Neural progenitor cell (in vitro differentiated cells): ENCODE measurements at regions not wholly inside any gene's neighbourhood (a gene's known extent, or its start where the extent isn't known, plus 50 kb on each side); places are given as distances from the start of the nearest gene placed in this dataset.

Source experiments
- DNase-seq: peaks from one replicate; pipeline ENCODE4 v3.0.0-alpha.2; 2016; ENCODE audit warnings: low spot score
- H2AFZ ChIP-seq: fragments of 200-600 bp; sonication (generic); replicated peaks from 2 replicates; pipeline ENCODE4 v1.6.1; 2016; ENCODE audit warnings: antibody characterized with exemption
- H3F3A ChIP-seq: fragments of 200-600 bp; sonication (generic); 2 replicates; pipeline ENCODE4 v1.6.1; 2016; ENCODE audit warnings: antibody characterized with exemption, low read depth
- H3K27ac ChIP-seq: fragments of 200-600 bp; sonication (generic); 2 replicates; pipeline ENCODE4 v1.5.1; 2016; ENCODE audit warnings: mild to moderate bottlenecking
- H3K27me3 ChIP-seq: fragments of 200-600 bp; sonication (generic); 2 replicates; pipeline ENCODE4 v1.6.1; 2016; ENCODE audit warnings: mild to moderate bottlenecking, moderate library complexity
- H3K36me3 ChIP-seq: fragments of 200-600 bp; sonication (generic); 2 replicates; pipeline ENCODE4 v1.5.1; 2016
- H3K4me1 ChIP-seq: fragments of 200-600 bp; sonication (generic); 2 replicates; pipeline ENCODE4 v1.6.1; 2016; ENCODE audit warnings: mixed run types
- H3K4me2 ChIP-seq: fragments of 200-600 bp; sonication (generic); 2 replicates; pipeline ENCODE4 v1.6.1; 2016
- H3K4me3 ChIP-seq: fragments of 200-600 bp; sonication (generic); 2 replicates; pipeline ENCODE4 v1.5.1; 2016
- H3K79me2 ChIP-seq: fragments of 200-600 bp; sonication (generic); 2 replicates; pipeline ENCODE4 v1.6.1; 2016; ENCODE audit warnings: low read depth
- H3K9ac ChIP-seq: fragments of 200-600 bp; sonication (generic); 2 replicates; pipeline ENCODE4 v1.6.1; 2016
- H3K9me3 ChIP-seq: fragments of 200-600 bp; sonication (generic); 2 replicates; pipeline ENCODE4 v1.5.1; 2016; ENCODE audit warnings: low read depth
- H4K20me1 ChIP-seq: fragments of 200-600 bp; sonication (generic); 2 replicates; pipeline ENCODE4 v1.6.1; 2016; ENCODE audit warnings: low read depth
- H3K27ac Mint-ChIP-seq: 3 replicates; pipeline ENCODE4 v1.8.0; 2021; ENCODE audit warnings: mixed read lengths
- H3K27me3 Mint-ChIP-seq: 2 replicates; pipeline ENCODE4 v1.8.0; 2022; ENCODE audit warnings: low read depth, mild to moderate bottlenecking, inconsistent platforms, moderate library complexity, mixed read lengths; ENCODE audit not compliant: insufficient read depth
- H3K36me3 Mint-ChIP-seq: 3 replicates; pipeline ENCODE4 v1.8.0; 2021; ENCODE audit warnings: mixed read lengths
- H3K4me1 Mint-ChIP-seq: 3 replicates; pipeline ENCODE4 v1.8.0; 2021; ENCODE audit warnings: mixed read lengths
- H3K4me3 Mint-ChIP-seq: 3 replicates; pipeline ENCODE4 v1.8.0; 2021; ENCODE audit warnings: mild to moderate bottlenecking, moderate library complexity, mixed read lengths
- H3K9me3 Mint-ChIP-seq: 3 replicates; pipeline ENCODE4 v1.8.0; 2020; ENCODE audit warnings: mixed read lengths
- CTCF ChIP-seq: fragments of 200-600 bp; sonication (generic); IDR thresholded peaks from 2 replicates; pipeline ENCODE4 v1.5.1; 2017; ENCODE audit warnings: antibody characterized with exemption, mild to moderate bottlenecking
- EZH2 ChIP-seq: fragments of 200-600 bp; sonication (generic); IDR thresholded peaks from 2 replicates; pipeline ENCODE4 v1.6.1; 2017; ENCODE audit warnings: antibody characterized with exemption, mild to moderate bottlenecking, moderate library complexity
- EZH2phosphoT487 ChIP-seq: fragments of 200-600 bp; sonication (generic); IDR thresholded peaks from 2 replicates; pipeline ENCODE4 v1.6.1; 2017; ENCODE audit warnings: antibody characterized with exemption

GRCh38 chr15:61681676-61682075, 378.6 kb downstream of the VPS13C start:
- Histone ChIP-seq H3K27ac (no peak overlapping the region), H3K4me1 (peaks cover 11% of the 10 kb centered on the region), H3K4me2 (no peak overlapping the region), H3K79me2 (no peaks in the 10 kb centered on the region), H2AFZ (no peak overlapping the region), H3K36me3 (peaks cover 7% of the 10 kb centered on the region), H3K9me3 (no peaks in the 10 kb centered on the region), H3F3A (no peaks in the 10 kb centered on the region), H3K4me3 (no peak overlapping the region), H4K20me1 (no peaks in the 10 kb centered on the region), H3K27me3 (no peaks in the 10 kb centered on the region), H3K9ac (no peak overlapping the region)
- no peak overlapping the region for H3K27ac Mint-ChIP-seq
- peaks cover 9% of the 10 kb centered on the region for H3K4me1 Mint-ChIP-seq
- no peaks in the 10 kb centered on the region for H3K9me3 Mint-ChIP-seq
- no peak overlapping the region for H3K4me3 Mint-ChIP-seq
- peaks cover 2% of the 10 kb centered on the region for H3K27me3 Mint-ChIP-seq
- no peak for DNase-seq
- TF ChIP-seq CTCF (no peak), EZH2 (no peak), EZH2phosphoT487 (no peak)
- no peaks in the 10 kb centered on the region for H3K36me3 Mint-ChIP-seq

- Histone ChIP-seq H3K4me3 (no peak overlapping the region), H3K27me3 (no peaks in the 10 kb centered on the region), H3K9me3 (no peaks in the 10 kb centered on the region), H3K79me2 (no peaks in the 10 kb centered on the region), H3K4me2 (no peak overlapping the region), H3F3A (no peaks in the 10 kb centered on the region), H2AFZ (no peak overlapping the region), H3K9ac (no peak overlapping the region), H3K4me1 (peaks cover 11% of the 10 kb centered on the region), H4K20me1 (no peaks in the 10 kb centered on the region), H3K36me3 (peaks cover 7% of the 10 kb centered on the region), H3K27ac (no peak overlapping the region)
- Mint-ChIP-seq H3K4me1 (peaks cover 9% of the 10 kb centered on the region), H3K4me3 (no peak overlapping the region), H3K27ac (no peak overlapping the region), H3K27me3 (peaks cover 2% of the 10 kb centered on the region), H3K9me3 (no peaks in the 10 kb centered on the region), H3K36me3 (no peaks in the 10 kb centered on the region)
- TF ChIP-seq CTCF (no peak), EZH2phosphoT487 (no peak), EZH2 (no peak)
- no peak for DNase-seq
Observed at GRCh38 chr15:61681038-61681418, 379.2 kb downstream of the VPS13C start.

DNA sequence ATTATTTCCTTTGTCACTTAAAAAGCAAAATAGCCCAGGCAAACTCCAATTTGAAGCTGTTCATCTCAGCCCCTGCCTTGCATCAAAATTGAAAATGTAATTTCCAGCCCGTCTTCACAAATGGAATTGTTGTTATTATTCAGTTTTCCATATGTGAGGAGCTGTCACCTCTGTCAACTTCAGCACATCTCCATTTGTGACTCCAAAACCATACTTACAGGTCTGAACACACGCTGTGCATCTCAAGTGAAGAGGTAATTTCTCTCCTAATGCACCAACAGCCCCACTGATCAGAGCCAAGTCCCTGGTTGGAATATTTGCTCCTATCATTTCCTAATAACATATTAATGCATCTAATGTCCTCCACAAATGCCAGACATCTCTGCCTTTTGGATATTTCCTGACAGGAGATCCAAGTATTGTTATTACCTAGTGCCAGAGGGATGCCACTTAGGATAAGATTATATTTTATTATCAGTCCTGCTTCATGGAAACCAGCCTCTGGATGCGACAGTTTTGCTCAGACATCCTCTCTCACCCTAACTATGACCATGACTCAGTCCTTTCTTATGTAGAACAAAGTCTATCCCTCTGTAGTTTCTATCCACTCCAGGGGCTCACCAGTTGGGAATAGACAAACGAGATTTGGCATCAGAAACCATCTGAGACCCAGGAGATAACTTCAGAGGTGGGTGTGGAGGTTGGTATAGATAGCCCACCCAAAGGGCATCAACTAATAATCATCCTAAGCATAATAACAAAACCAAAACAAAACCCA, 379.8 kb downstream of the VPS13C start:
- H3K9me3 Mint-ChIP-seq = no peaks in the 10 kb centered on the region
- Histone ChIP-seq H3K9me3 (no peaks in the 10 kb centered on the region), H3K27ac (no peak overlapping the region), H3F3A (no peaks in the 10 kb centered on the region), H3K79me2 (no peaks in the 10 kb centered on the region), H4K20me1 (no peaks in the 10 kb centered on the region), H3K27me3 (no peaks in the 10 kb centered on the region), H3K36me3 (peaks cover 7% of the 10 kb centered on the region), H2AFZ (no peak overlapping the region), H3K4me2 (no peak overlapping the region), H3K4me3 (no peak overlapping the region), H3K4me1 (peaks cover 11% of the 10 kb centered on the region), H3K9ac (no peak overlapping the region)
- no peak for DNase-seq
- peaks cover 2% of the 10 kb centered on the region for H3K27me3 Mint-ChIP-seq
- H3K4me1 Mint-ChIP-seq = peaks cover 9% of the 10 kb centered on the region
- TF ChIP-seq EZH2phosphoT487 = no peak
- no peak for TF ChIP-seq CTCF
- no peak for TF ChIP-seq EZH2
- H3K4me3 Mint-ChIP-seq = no peak overlapping the region
- no peak overlapping the region for H3K27ac Mint-ChIP-seq
- H3K36me3 Mint-ChIP-seq = no peaks in the 10 kb centered on the region
